ENCODE measurements at regions not wholly inside any gene's neighbourhood (a gene's known extent, or its start where the extent isn't known, plus 50 kb on each side); places are given as distances from the start of the nearest gene placed in this dataset.

DNA sequence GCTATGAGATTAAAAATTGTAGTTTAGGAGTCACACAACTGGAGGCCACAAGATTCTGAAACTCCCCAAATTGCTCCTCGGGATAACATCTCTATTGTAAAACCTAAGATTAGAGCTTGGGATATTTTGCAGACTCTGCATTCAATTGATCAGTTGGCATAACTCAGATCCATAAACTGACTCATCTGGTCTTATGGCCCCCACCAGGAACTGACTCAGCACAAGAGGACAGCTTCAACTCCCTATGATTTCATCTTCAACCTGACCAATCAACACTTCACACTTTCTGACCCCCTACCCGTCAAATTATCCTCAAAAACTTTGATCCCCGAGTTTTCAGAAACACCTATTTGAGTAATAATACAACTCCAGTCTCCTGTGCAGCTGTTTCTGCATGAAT lies 257.3 kb downstream of the HAO1 start:
- Histone ChIP-seq H3K27me3 (ENCODE audit: control insufficient read depth, insufficient read depth, low read length) (no peaks in the 10 kb centered on the region), H3K18ac (ENCODE audit: low read depth, low read length) (no peak overlapping the region), H3K56ac (ENCODE audit: extremely low read depth, insufficient read depth, low read length) (no peak overlapping the region), H2BK15ac (ENCODE audit: low read depth, low read length) (no peak overlapping the region), H4K20me1 (ENCODE audit: insufficient read depth, low read length) (no peaks in the 10 kb centered on the region), H3K79me1 (ENCODE audit: low read depth in 1 of 2, low read length in 2 of 2) (no peaks in the 10 kb centered on the region), H3K23ac (ENCODE audit: low read depth, low read length) (no peak overlapping the region), H4K5ac (ENCODE audit: low read depth, low read length) (no peak overlapping the region), H2AFZ (replicated peaks; ENCODE audit: low read length, poor library complexity) (no peak overlapping the region), H3K4me2 (ENCODE audit: low read depth, low read length) (no peak overlapping the region), H2AK5ac (ENCODE audit: low read depth, low read length) (no peak overlapping the region), H3K4ac (ENCODE audit: low read depth, low read length) (no peak overlapping the region), H3K14ac (replicated peaks; ENCODE audit: low read depth, low read length) (no peak overlapping the region), H3K4me1 (ENCODE audit: control insufficient read depth, insufficient read depth, low read length) (no peaks in the 10 kb centered on the region), H3K9ac (ENCODE audit: low read depth, low read length) (no peak overlapping the region), H3K9me1 (ENCODE audit: insufficient read depth, low read length) (no peaks in the 10 kb centered on the region), H3K9me3 (ENCODE audit: control insufficient read depth, insufficient read depth, low read length) (no peaks in the 10 kb centered on the region), H2BK20ac (ENCODE audit: low read depth, low read length) (no peak overlapping the region), H4K8ac (ENCODE audit: low read depth in 2 of 2, low read length in 2 of 2) (no peak overlapping the region), H2BK5ac (ENCODE audit: low read depth, low read length, poor library complexity, severe bottlenecking) (no peak overlapping the region), H2BK120ac (ENCODE audit: low read depth, low read length) (no peak overlapping the region), H3K27ac (ENCODE audit: insufficient read depth, low read length) (no peak overlapping the region), H2AK9ac (replicated peaks; ENCODE audit: low read depth, low read length, poor library complexity) (no peak overlapping the region), H3K36me3 (ENCODE audit: control insufficient read depth, insufficient read depth, low read length) (no peaks in the 10 kb centered on the region), H4K91ac (ENCODE audit: insufficient read depth, low read depth, low read length) (no peak overlapping the region), H3K4me3 (ENCODE audit: insufficient read depth, low read depth, low read length) (no peak overlapping the region)
- in situ Hi-C loops (cut with MboI; ENCODE audit: low sequenced_read_pairs) (no loop called here), dilution Hi-C loops (cut with HindIII; ENCODE audit: low sequenced_read_pairs, unreplicated experiment) (no loop called here), intact Hi-C loops (cut with micrococcal nuclease) (no loop called here)
- WGBS, 2 experiments (ENCODE audit: extremely low coverage in 2 of 2, insufficient read length in 1 of 2) = no CpG with 5 or more reads among the region's 3 CpGs
- CTCF ChIA-PET = interaction anchor here (0.9 kb wide), 1 partner anchor 92 kb away, joined by 3 read pairs; no protein-coding TSS in a partner anchor
- POLR2A ChIA-PET (ENCODE audit: unreplicated experiment) = no interaction called here
- no peak for DNase-seq
- ATAC-seq (ENCODE audit: low read depth) = no peak
- no peak for TF ChIP-seq POLR2A (IDR thresholded peaks at IDR 0.05; ENCODE audit: low read depth, low read length)
- TF ChIP-seq RAD21 (IDR thresholded peaks at IDR 0.05; ENCODE audit: low read length) = no peak
- no peak for TF ChIP-seq MXI1 (IDR thresholded peaks at IDR 0.05; ENCODE audit: borderline replicate concordance, low read depth, low read length)
- TF ChIP-seq CEBPB (IDR thresholded peaks at IDR 0.05; ENCODE audit: low read depth, low read length) = no peak
- TF ChIP-seq FOS (IDR thresholded peaks at IDR 0.05; ENCODE audit: low read depth, low read length) = no peak
- TF ChIP-seq CHD1 (IDR thresholded peaks at IDR 0.05; ENCODE audit: low read depth, low read length) = no peak
- TF ChIP-seq, protein P1, sequence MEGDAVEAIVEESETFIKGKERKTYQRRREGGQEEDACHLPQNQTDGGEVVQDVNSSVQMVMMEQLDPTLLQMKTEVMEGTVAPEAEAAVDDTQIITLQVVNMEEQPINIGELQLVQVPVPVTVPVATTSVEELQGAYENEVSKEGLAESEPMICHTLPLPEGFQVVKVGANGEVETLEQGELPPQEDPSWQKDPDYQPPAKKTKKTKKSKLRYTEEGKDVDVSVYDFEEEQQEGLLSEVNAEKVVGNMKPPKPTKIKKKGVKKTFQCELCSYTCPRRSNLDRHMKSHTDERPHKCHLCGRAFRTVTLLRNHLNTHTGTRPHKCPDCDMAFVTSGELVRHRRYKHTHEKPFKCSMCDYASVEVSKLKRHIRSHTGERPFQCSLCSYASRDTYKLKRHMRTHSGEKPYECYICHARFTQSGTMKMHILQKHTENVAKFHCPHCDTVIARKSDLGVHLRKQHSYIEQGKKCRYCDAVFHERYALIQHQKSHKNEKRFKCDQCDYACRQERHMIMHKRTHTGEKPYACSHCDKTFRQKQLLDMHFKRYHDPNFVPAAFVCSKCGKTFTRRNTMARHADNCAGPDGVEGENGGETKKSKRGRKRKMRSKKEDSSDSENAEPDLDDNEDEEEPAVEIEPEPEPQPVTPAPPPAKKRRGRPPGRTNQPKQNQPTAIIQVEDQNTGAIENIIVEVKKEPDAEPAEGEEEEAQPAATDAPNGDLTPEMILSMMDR (conservative IDR thresholded peaks at IDR 0.05; ENCODE audit: low read depth, low read length) = no peak
- TF ChIP-seq, protein P2, sequence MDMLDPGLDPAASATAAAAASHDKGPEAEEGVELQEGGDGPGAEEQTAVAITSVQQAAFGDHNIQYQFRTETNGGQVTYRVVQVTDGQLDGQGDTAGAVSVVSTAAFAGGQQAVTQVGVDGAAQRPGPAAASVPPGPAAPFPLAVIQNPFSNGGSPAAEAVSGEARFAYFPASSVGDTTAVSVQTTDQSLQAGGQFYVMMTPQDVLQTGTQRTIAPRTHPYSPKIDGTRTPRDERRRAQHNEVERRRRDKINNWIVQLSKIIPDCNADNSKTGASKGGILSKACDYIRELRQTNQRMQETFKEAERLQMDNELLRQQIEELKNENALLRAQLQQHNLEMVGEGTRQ (IDR thresholded peaks at IDR 0.05; ENCODE audit: low read depth, low read length) = no peak
- TF ChIP-seq, protein P3, sequence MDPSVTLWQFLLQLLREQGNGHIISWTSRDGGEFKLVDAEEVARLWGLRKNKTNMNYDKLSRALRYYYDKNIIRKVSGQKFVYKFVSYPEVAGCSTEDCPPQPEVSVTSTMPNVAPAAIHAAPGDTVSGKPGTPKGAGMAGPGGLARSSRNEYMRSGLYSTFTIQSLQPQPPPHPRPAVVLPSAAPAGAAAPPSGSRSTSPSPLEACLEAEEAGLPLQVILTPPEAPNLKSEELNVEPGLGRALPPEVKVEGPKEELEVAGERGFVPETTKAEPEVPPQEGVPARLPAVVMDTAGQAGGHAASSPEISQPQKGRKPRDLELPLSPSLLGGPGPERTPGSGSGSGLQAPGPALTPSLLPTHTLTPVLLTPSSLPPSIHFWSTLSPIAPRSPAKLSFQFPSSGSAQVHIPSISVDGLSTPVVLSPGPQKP (IDR thresholded peaks at IDR 0.05; ENCODE audit: borderline replicate concordance, low read depth, low read length) = no peak
- no peak for TF ChIP-seq SMC3 (IDR thresholded peaks at IDR 0.05; ENCODE audit: low read depth, low read length)
- no peak for TF ChIP-seq RCOR1 (IDR thresholded peaks at IDR 0.05; ENCODE audit: insufficient replicate concordance, low read length)
- no peak for TF ChIP-seq MAZ (IDR thresholded peaks at IDR 0.05; ENCODE audit: borderline replicate concordance, low read depth, low read length)
- no peak for TF ChIP-seq BHLHE40 (IDR thresholded peaks at IDR 0.05; ENCODE audit: low read depth, low read length)
- TF ChIP-seq MAFK (IDR thresholded peaks at IDR 0.05; ENCODE audit: low read depth, low read length) = no peak
- no peak for TF ChIP-seq NFE2L2 (IDR thresholded peaks at IDR 0.05; ENCODE audit: low read depth, low read length)
- no TSS peak for BruUV-seq (replicated peaks)
